ENCODE measurements at regions not wholly inside any gene's neighbourhood (a gene's known extent, or its start where the extent isn't known, plus 50 kb on each side); places are given as distances from the start of the nearest gene placed in this dataset.

DNA sequence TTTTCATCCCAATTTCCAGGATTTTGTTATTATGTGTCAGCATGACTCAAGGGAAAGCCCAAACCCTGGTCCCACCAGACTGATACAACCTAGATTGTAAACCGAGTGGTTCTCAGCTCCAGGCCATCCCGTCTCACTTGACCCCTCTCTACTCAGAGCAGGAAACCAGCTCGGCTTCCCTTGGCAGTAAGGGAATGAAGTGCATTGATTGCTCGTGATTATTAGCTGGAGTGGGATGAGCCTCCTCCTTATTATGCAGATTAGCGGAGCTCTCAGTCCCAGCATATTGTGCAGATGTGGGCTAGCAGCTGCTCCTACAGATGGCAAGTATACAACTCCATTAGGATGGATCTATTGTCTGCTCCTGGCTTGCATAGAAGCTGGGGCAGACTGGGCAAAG lies 167.6 kb downstream of the LNPK start:
- TF ChIP-seq POLR2A (IDR thresholded peaks at IDR 0.05): no peak
- TF ChIP-seq, protein P1, sequence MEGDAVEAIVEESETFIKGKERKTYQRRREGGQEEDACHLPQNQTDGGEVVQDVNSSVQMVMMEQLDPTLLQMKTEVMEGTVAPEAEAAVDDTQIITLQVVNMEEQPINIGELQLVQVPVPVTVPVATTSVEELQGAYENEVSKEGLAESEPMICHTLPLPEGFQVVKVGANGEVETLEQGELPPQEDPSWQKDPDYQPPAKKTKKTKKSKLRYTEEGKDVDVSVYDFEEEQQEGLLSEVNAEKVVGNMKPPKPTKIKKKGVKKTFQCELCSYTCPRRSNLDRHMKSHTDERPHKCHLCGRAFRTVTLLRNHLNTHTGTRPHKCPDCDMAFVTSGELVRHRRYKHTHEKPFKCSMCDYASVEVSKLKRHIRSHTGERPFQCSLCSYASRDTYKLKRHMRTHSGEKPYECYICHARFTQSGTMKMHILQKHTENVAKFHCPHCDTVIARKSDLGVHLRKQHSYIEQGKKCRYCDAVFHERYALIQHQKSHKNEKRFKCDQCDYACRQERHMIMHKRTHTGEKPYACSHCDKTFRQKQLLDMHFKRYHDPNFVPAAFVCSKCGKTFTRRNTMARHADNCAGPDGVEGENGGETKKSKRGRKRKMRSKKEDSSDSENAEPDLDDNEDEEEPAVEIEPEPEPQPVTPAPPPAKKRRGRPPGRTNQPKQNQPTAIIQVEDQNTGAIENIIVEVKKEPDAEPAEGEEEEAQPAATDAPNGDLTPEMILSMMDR (IDR thresholded peaks at IDR 0.05): no peak

Measured in uterus (tissue), 2 donors.